ENCODE measurements at regions not wholly inside any gene's neighbourhood (a gene's known extent, or its start where the extent isn't known, plus 50 kb on each side); places are given as distances from the start of the nearest gene placed in this dataset.

DNA sequence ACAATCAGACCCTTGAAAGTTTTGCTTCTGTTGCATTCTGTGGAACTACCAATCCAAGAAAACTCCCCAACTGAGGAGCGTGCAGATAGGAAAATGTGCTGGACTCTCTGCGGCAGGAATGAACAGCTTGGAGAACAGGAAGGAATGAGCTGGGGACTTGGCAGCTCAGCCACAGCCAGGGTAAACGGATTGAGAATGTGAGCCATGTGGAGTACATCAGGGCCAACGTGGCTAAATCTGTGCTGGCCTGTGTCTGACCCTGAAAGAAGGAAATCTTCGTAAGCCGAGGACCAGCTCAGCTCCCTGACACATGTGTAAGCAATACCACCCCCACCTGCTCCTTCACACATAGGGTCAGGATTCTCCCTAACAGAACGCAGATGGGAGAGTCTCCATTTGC, 1023.7 kb downstream of the BCL11A start:
- H3K27ac ChIP-seq, result no peak overlapping the region; the same call in 1 of the 2 replicates
- no peaks in the 10 kb centered on the region for H3K9me3 ChIP-seq (ENCODE audit: severe bottlenecking)
- TF ChIP-seq, protein P1, sequence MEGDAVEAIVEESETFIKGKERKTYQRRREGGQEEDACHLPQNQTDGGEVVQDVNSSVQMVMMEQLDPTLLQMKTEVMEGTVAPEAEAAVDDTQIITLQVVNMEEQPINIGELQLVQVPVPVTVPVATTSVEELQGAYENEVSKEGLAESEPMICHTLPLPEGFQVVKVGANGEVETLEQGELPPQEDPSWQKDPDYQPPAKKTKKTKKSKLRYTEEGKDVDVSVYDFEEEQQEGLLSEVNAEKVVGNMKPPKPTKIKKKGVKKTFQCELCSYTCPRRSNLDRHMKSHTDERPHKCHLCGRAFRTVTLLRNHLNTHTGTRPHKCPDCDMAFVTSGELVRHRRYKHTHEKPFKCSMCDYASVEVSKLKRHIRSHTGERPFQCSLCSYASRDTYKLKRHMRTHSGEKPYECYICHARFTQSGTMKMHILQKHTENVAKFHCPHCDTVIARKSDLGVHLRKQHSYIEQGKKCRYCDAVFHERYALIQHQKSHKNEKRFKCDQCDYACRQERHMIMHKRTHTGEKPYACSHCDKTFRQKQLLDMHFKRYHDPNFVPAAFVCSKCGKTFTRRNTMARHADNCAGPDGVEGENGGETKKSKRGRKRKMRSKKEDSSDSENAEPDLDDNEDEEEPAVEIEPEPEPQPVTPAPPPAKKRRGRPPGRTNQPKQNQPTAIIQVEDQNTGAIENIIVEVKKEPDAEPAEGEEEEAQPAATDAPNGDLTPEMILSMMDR (IDR thresholded peaks at IDR 0.05; ENCODE audit: low read depth, low read length), result no peak
- no peaks in the 10 kb centered on the region for H3K27me3 ChIP-seq (ENCODE audit: insufficient read depth, low read depth, severe bottlenecking)
- DNase-seq, result peak; percentile 95
- H3K4me3 ChIP-seq (ENCODE audit: low read depth, low read length), result no peak overlapping the region
- H3K36me3 ChIP-seq, result no peaks in the 10 kb centered on the region

DNA sequence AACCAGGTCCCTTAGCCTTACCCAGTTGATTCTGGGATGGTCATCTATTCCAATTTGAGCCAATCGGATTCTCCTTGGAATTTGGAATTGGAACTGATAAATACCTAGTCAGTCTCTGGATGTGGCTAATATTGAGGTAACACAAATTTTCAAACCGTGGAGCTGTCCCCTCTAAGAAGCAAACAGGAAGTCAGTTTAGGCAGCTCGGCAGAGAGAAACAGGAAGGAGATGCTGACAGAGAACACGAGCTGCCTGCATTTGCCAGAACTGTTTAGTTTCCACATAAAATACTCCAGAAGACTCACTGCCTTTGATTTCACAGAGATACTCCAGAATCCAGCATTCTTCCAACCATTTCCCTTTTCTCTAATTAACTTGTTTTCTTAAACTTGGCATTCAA, 1024.9 kb downstream of the BCL11A start:
- Histone ChIP-seq H3K4me3 (ENCODE audit: low read depth, low read length) (no peak overlapping the region), H3K27me3 (ENCODE audit: insufficient read depth, low read depth, severe bottlenecking) (no peaks in the 10 kb centered on the region), H3K9me3 (ENCODE audit: severe bottlenecking) (no peaks in the 10 kb centered on the region), H3K36me3 (no peaks in the 10 kb centered on the region), H3K27ac (no peak overlapping the region)
- no peak for DNase-seq
- TF ChIP-seq, protein P1 (IDR thresholded peaks at IDR 0.05; ENCODE audit: low read depth, low read length), result no peak

DNA sequence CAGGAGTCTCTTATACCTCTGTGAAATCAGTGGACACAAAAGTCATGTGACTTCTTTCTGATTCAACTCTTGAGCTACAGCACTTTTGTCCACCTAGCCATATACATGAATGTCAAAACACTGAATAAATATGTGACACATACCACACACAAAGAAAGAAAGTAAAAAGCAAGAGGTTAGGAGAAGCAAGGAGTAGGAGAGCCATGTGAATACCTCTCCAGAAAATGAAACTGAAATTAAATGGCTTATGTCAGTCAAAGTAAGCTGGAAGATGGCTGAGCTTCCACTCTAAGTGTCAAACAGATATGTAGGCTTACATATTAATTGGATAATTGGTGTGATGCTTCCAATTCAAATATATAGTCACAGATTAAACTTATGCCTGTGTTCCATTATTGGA, 1050.5 kb downstream of the BCL11A start:
- Histone ChIP-seq H3K36me3 (no peaks in the 10 kb centered on the region), H3K27me3 (ENCODE audit: insufficient read depth, low read depth, severe bottlenecking) (no peaks in the 10 kb centered on the region), H3K9me3 (ENCODE audit: severe bottlenecking) (no peaks in the 10 kb centered on the region), H3K4me3 (ENCODE audit: low read depth, low read length) (no peak overlapping the region), H3K27ac (no peak overlapping the region)
- TF ChIP-seq, protein P1 (IDR thresholded peaks at IDR 0.05; ENCODE audit: low read depth, low read length), result no peak
- no peak for DNase-seq

DNA sequence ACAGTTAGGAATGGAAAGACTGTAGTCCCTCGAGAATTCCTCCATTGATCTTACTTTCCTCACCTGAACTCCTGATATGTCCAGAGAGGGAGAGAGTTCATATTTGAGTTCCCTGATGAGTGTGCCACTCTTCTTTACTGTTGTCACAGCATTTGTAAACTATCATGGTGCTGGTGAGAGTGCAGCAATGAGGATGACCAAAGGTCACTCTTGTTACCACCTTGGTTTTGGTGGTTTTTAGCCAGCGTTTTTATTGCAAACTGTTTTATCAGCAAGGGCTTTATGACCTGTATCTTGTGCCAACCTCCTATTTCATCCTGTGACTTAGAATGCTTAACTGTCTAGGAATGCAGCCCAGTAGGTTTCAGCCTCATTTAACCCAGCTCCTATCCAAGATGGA, 1062.5 kb downstream of the BCL11A start:
- TF ChIP-seq, protein P1 (IDR thresholded peaks at IDR 0.05; ENCODE audit: low read depth, low read length), result no peak
- H3K4me3 ChIP-seq (ENCODE audit: low read depth, low read length), result no peak overlapping the region
- H3K27me3 ChIP-seq (ENCODE audit: insufficient read depth, low read depth, severe bottlenecking), result no peaks in the 10 kb centered on the region
- no peak overlapping the region for H3K27ac ChIP-seq
- DNase-seq, result no peak
- H3K9me3 ChIP-seq (ENCODE audit: severe bottlenecking), result peaks cover 2% of the 10 kb centered on the region
- no peaks in the 10 kb centered on the region for H3K36me3 ChIP-seq

DNA sequence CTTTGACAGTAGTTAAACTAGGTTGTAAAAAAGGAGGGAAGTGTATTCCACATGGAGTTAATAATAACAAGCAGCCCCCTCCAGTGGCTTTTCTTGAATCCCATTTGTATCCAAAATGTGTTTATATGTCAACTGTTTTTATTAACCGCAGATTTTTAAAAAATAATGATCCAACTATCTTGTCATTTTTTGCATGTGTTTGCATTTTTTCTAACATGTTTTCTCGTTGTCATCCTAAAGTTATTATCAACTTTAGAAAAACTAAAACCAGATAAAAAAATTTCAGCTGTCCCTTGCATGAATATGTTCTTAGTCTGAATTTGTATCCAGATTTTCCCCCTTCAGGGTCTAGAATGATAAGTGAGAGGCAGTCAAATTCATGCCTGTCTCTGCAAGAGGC, 1063.3 kb downstream of the BCL11A start:
- DNase-seq, result no peak
- no peak overlapping the region for H3K4me3 ChIP-seq (ENCODE audit: low read depth, low read length)
- H3K27me3 ChIP-seq (ENCODE audit: insufficient read depth, low read depth, severe bottlenecking), result no peaks in the 10 kb centered on the region
- no peak overlapping the region for H3K27ac ChIP-seq
- H3K36me3 ChIP-seq, result no peaks in the 10 kb centered on the region
- TF ChIP-seq, protein P1 (IDR thresholded peaks at IDR 0.05; ENCODE audit: low read depth, low read length), result no peak
- H3K9me3 ChIP-seq (ENCODE audit: severe bottlenecking), result no peaks in the 10 kb centered on the region

DNA sequence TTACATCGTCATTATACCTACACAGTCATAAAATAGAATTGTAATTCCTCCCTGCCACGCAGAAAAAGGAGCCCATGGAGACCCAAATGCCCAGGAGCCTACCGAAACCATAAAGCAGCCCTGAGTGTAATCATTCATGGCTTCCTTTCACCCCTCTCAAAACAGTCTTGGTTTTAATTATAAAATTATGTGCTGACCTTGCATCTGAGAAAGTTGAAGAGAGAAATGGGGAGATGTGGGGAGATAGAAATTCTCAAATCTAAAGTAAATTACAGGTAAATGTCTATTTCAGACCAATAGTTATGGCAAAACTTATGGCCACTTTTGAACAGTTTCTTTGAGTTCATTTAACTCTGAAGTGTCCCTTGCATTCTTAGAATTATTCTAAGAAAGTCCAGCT, 1068.8 kb downstream of the BCL11A start:
- Histone ChIP-seq H3K4me3 (ENCODE audit: low read depth, low read length) (no peak overlapping the region), H3K27ac (no peak overlapping the region), H3K27me3 (ENCODE audit: insufficient read depth, low read depth, severe bottlenecking) (no peaks in the 10 kb centered on the region), H3K36me3 (no peaks in the 10 kb centered on the region), H3K9me3 (ENCODE audit: severe bottlenecking) (no peaks in the 10 kb centered on the region)
- TF ChIP-seq, protein P1 (IDR thresholded peaks at IDR 0.05; ENCODE audit: low read depth, low read length), result no peak
- DNase-seq, result no peak

Measured in WERI-Rb-1 (cell line).